ENCODE measurements at regions not wholly inside any gene's neighbourhood (a gene's known extent, or its start where the extent isn't known, plus 50 kb on each side); places are given as distances from the start of the nearest gene placed in this dataset.

- Histone ChIP-seq H3K27ac (no peak overlapping the region), H3K9me3 (no peaks in the 10 kb centered on the region), H3K27me3 (replicated peaks; ENCODE audit: insufficient read depth) (no peaks in the 10 kb centered on the region), H3K36me3 (no peaks in the 10 kb centered on the region), H3K4me1 (ENCODE audit: control insufficient read depth in 1 of 2, low read depth in 2 of 2) (no peaks in the 10 kb centered on the region), H3K4me3 (no peak overlapping the region)
- ATAC-seq (ENCODE audit: insufficient number of reproducible peaks, low FRiP score, low read depth) (no peak), DNase-seq (ENCODE audit: low spot score) (no peak)
- TF ChIP-seq CTCF (IDR thresholded peaks at IDR 0.05): no peak
These were observed 277.7 kb downstream of the GXYLT1 start for GRCh38 chr12:41866878-41867430.

DNA sequence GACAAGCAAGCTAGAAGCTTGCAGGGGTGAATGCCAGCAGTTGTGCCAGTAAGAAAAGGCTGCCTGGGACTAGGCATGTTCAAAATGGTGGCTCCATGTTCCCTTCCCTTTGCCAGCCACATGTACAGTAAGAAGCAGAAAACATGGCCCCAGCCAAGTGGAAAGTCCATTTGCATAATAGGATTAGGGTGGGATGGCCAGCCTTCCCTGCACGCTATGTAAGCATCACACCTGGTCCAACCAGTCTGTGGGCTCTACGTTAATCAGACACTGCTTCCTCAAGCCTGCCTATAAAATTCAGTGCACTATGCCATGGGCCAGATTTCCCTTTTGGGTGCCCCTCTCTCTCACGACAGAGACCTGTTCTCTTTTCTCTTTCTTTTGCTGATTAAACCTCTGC, 288.4 kb downstream of the GXYLT1 start:
- no peak for TF ChIP-seq CTCF (IDR thresholded peaks at IDR 0.05)
- Histone ChIP-seq H3K36me3 (no peaks in the 10 kb centered on the region), H3K27me3 (replicated peaks; ENCODE audit: insufficient read depth) (no peaks in the 10 kb centered on the region), H3K4me3 (no peak overlapping the region), H3K4me1 (ENCODE audit: control insufficient read depth in 1 of 2, low read depth in 2 of 2) (peaks cover 0 to 11% of the 10 kb centered on the region in 2 donors), H3K9me3 (no peaks in the 10 kb centered on the region), H3K27ac (no peak overlapping the region)
- ATAC-seq (ENCODE audit: insufficient number of reproducible peaks, low FRiP score, low read depth) (no peak), DNase-seq (ENCODE audit: low spot score) (no peak)

GRCh38 chr12:41850046-41850445, 294.6 kb downstream of the GXYLT1 start:
- no peak for DNase-seq (ENCODE audit: low spot score)
- H3K9me3 ChIP-seq: no peaks in the 10 kb centered on the region
- no peaks in the 10 kb centered on the region for H3K36me3 ChIP-seq
- ATAC-seq (ENCODE audit: insufficient number of reproducible peaks, low FRiP score, low read depth): no peak
- TF ChIP-seq CTCF (IDR thresholded peaks at IDR 0.05): no peak
- H3K27ac ChIP-seq: no peak overlapping the region
- no peak overlapping the region for H3K4me3 ChIP-seq
- peaks cover 0 to 15% of the 10 kb centered on the region in 2 donors for H3K4me1 ChIP-seq (ENCODE audit: control insufficient read depth in 1 of 2, low read depth in 2 of 2)
- H3K27me3 ChIP-seq (replicated peaks; ENCODE audit: insufficient read depth): no peaks in the 10 kb centered on the region

GRCh38 chr12:41846718-41847117, 298.0 kb downstream of the GXYLT1 start:
- H3K27ac ChIP-seq: no peak overlapping the region

DNA sequence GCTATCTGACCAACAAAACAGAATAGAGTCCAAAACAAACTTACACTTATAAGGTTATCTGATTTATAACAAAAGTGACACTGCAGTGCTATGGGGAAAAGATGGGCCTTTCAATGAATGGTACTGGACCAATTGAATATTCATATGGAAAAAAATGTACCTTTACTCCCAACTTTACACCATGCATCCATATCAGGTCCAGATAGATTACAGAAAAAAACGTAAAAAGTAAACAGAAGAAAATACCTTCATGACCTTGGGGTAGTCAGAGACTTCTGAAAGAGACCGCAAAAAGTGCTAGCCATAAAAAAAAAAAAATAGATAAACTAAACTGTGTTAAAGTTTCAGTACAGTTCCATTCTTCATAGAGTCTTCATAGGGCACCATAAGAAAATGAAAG, 308.3 kb downstream of the GXYLT1 start:
- no peak for ATAC-seq (ENCODE audit: insufficient number of reproducible peaks, low FRiP score, low read depth)
- no peaks in the 10 kb centered on the region for H3K36me3 ChIP-seq
- no peaks in the 10 kb centered on the region for H3K27me3 ChIP-seq (replicated peaks; ENCODE audit: insufficient read depth)
- H3K4me1 ChIP-seq (ENCODE audit: control insufficient read depth in 1 of 2, low read depth in 2 of 2): peaks cover 11 to 39% of the 10 kb centered on the region in 2 donors
- no peak overlapping the region for H3K27ac ChIP-seq
- H3K9me3 ChIP-seq: no peaks in the 10 kb centered on the region
- no peak for TF ChIP-seq CTCF (IDR thresholded peaks at IDR 0.05)
- DNase-seq (ENCODE audit: low spot score): no peak
- H3K4me3 ChIP-seq: no peak overlapping the region

More at GRCh38 chr12:41846718-41847117, 298.0 kb downstream of the GXYLT1 start:
- ATAC-seq (ENCODE audit: insufficient number of reproducible peaks, low FRiP score, low read depth) (no peak), DNase-seq (ENCODE audit: low spot score) (no peak)
- H3K9me3 ChIP-seq: no peaks in the 10 kb centered on the region
- no peaks in the 10 kb centered on the region for H3K27me3 ChIP-seq (replicated peaks; ENCODE audit: insufficient read depth)
- H3K4me1 ChIP-seq (ENCODE audit: control insufficient read depth in 1 of 2, low read depth in 2 of 2): peaks cover 0 to 8% of the 10 kb centered on the region in 2 donors
- no peak for TF ChIP-seq CTCF (IDR thresholded peaks at IDR 0.05)
- H3K36me3 ChIP-seq: no peaks in the 10 kb centered on the region
- no peak overlapping the region for H3K4me3 ChIP-seq
